Effector memory CD8-positive, alpha-beta T cell (primary cell): ENCODE measurements at regions not wholly inside any gene's neighbourhood (a gene's known extent, or its start where the extent isn't known, plus 50 kb on each side); places are given as distances from the start of the nearest gene placed in this dataset.

ENCODE experiments used
- ATAC-seq: fragments of 150-1000 bp; cut with Tn5 transposase; replicated peaks from 2 replicates; pipeline ENCODE4 v1.10.0; 2021; ENCODE audit warnings: mild to moderate bottlenecking, moderate library complexity
- DNase-seq, 3 experiments: peaks; one replicate each; pipeline ENCODE4 v3.0.0; 2021
- H3K27ac Mint-ChIP-seq, 2 donors: one replicate each; pipeline ENCODE4 v1.8.0; 2022; ENCODE audit warnings: mild to moderate bottlenecking in 2 of 2, mixed read lengths in 2 of 2, moderate library complexity in 2 of 2
- H3K27me3 Mint-ChIP-seq, 2 donors: one replicate each; pipeline ENCODE4 v1.8.0; 2022; ENCODE audit warnings: mixed read lengths in 2 of 2
- H3K36me3 Mint-ChIP-seq: one replicate; pipeline ENCODE4 v1.8.0; 2022; ENCODE audit warnings: mild to moderate bottlenecking, moderate library complexity, mixed read lengths; ENCODE audit not compliant: insufficient read depth
- H3K4me1 Mint-ChIP-seq, 2 donors: one replicate each; pipeline ENCODE4 v1.8.0; 2022; ENCODE audit warnings: low read depth in 2 of 2, mixed read lengths in 2 of 2
- H3K4me3 Mint-ChIP-seq, 2 donors: one replicate each; pipeline ENCODE4 v1.8.0; 2022; ENCODE audit warnings: mild to moderate bottlenecking in 2 of 2, mixed read lengths in 2 of 2, moderate library complexity in 2 of 2
- H3K9me3 Mint-ChIP-seq, 2 donors: one replicate each; pipeline ENCODE4 v1.8.0; 2022; ENCODE audit warnings: mixed read lengths in 2 of 2

GRCh38 chr16:86772671-86773353 lies 194.5 kb downstream of the FOXL1 start:
- H3K4me1 Mint-ChIP-seq: no peaks in the 10 kb centered on the region
- H3K9me3 Mint-ChIP-seq: no peaks in the 10 kb centered on the region
- no peak overlapping the region for H3K27ac Mint-ChIP-seq
- DNase-seq (no peak), ATAC-seq (no peak)
- no peak overlapping the region for H3K4me3 Mint-ChIP-seq
- H3K27me3 Mint-ChIP-seq: peaks cover 34 to 71% of the 10 kb centered on the region in 2 donors
- H3K36me3 Mint-ChIP-seq: no peaks in the 10 kb centered on the region

- no peak overlapping the region for H3K4me3 Mint-ChIP-seq
- H3K9me3 Mint-ChIP-seq: no peaks in the 10 kb centered on the region
- no peaks in the 10 kb centered on the region for H3K4me1 Mint-ChIP-seq
- no peak overlapping the region for H3K27ac Mint-ChIP-seq
- no peaks in the 10 kb centered on the region for H3K36me3 Mint-ChIP-seq
- H3K27me3 Mint-ChIP-seq: peaks cover 35 to 73% of the 10 kb centered on the region in 2 donors
- DNase-seq (no peak), ATAC-seq (no peak)
These were observed 195.0 kb downstream of the FOXL1 start for GRCh38 chr16:86773354-86773715.

GRCh38 chr16:86774931-86775330 lies 196.6 kb downstream of the FOXL1 start:
- DNase-seq: no peak
- Mint-ChIP-seq H3K4me3 (no peak overlapping the region), H3K36me3 (no peaks in the 10 kb centered on the region), H3K27me3 (peaks cover 23 to 69% of the 10 kb centered on the region in 2 donors), H3K27ac (no peak overlapping the region), H3K9me3 (no peaks in the 10 kb centered on the region), H3K4me1 (no peaks in the 10 kb centered on the region)
- no peak for ATAC-seq

- Mint-ChIP-seq H3K4me1 (no peaks in the 10 kb centered on the region), H3K27me3 (peaks cover 25 to 69% of the 10 kb centered on the region in 2 donors), H3K9me3 (no peaks in the 10 kb centered on the region), H3K27ac (no peak overlapping the region), H3K36me3 (no peaks in the 10 kb centered on the region), H3K4me3 (no peak overlapping the region)
- ATAC-seq (no peak), DNase-seq (no peak)
These were observed 197.2 kb downstream of the FOXL1 start for GRCh38 chr16:86775511-86775921.

GRCh38 chr16:86777381-86777946 lies 199.1 kb downstream of the FOXL1 start:
- Mint-ChIP-seq H3K9me3 (no peaks in the 10 kb centered on the region), H3K27me3 (peaks cover 30 to 69% of the 10 kb centered on the region in 2 donors), H3K4me3 (no peak overlapping the region), H3K4me1 (no peaks in the 10 kb centered on the region), H3K27ac (no peak overlapping the region), H3K36me3 (no peaks in the 10 kb centered on the region)
- no peak for DNase-seq
- no peak for ATAC-seq

- ATAC-seq: no peak
These were observed 199.9 kb downstream of the FOXL1 start for GRCh38 chr16:86778108-86778745.

GRCh38 chr16:86778978-86779377 lies 200.6 kb downstream of the FOXL1 start:
- DNase-seq: no peak
- Mint-ChIP-seq H3K9me3 (no peaks in the 10 kb centered on the region), H3K36me3 (no peaks in the 10 kb centered on the region), H3K4me1 (no peaks in the 10 kb centered on the region), H3K27ac (no peak overlapping the region), H3K4me3 (no peak overlapping the region), H3K27me3 (peaks cover 23 to 60% of the 10 kb centered on the region in 2 donors)
- no peak for ATAC-seq

More at GRCh38 chr16:86778108-86778745, 199.9 kb downstream of the FOXL1 start:
- H3K36me3 Mint-ChIP-seq: no peaks in the 10 kb centered on the region
- peaks cover 23 to 62% of the 10 kb centered on the region in 2 donors for H3K27me3 Mint-ChIP-seq
- no peaks in the 10 kb centered on the region for H3K9me3 Mint-ChIP-seq
- H3K4me1 Mint-ChIP-seq: no peaks in the 10 kb centered on the region
- H3K4me3 Mint-ChIP-seq: no peak overlapping the region
- no peak overlapping the region for H3K27ac Mint-ChIP-seq
- no peak for DNase-seq

GRCh38 chr16:86781046-86781445 lies 202.7 kb downstream of the FOXL1 start:
- no peak for DNase-seq
- ATAC-seq: no peak
- Mint-ChIP-seq H3K36me3 (no peaks in the 10 kb centered on the region), H3K4me1 (no peaks in the 10 kb centered on the region), H3K27ac (no peak overlapping the region), H3K27me3 (peaks cover 17 to 48% of the 10 kb centered on the region in 2 donors), H3K4me3 (no peak overlapping the region), H3K9me3 (no peaks in the 10 kb centered on the region)

GRCh38 chr16:86783636-86784626 lies 205.6 kb downstream of the FOXL1 start:
- H3K4me1 Mint-ChIP-seq: no peaks in the 10 kb centered on the region
- H3K4me3 Mint-ChIP-seq: no peak overlapping the region
- DNase-seq (no peak), ATAC-seq (no peak)
- no peaks in the 10 kb centered on the region for H3K36me3 Mint-ChIP-seq
- H3K9me3 Mint-ChIP-seq: no peaks in the 10 kb centered on the region
- no peak overlapping the region for H3K27ac Mint-ChIP-seq
- H3K27me3 Mint-ChIP-seq: peaks cover 10 to 36% of the 10 kb centered on the region in 2 donors

GRCh38 chr16:86786338-86786737 lies 208.0 kb downstream of the FOXL1 start:
- no peak for ATAC-seq
- H3K27me3 Mint-ChIP-seq: peaks cover 3 to 25% of the 10 kb centered on the region in 2 donors
- H3K36me3 Mint-ChIP-seq: no peaks in the 10 kb centered on the region
- no peak overlapping the region for H3K4me3 Mint-ChIP-seq
- no peaks in the 10 kb centered on the region for H3K4me1 Mint-ChIP-seq
- H3K27ac Mint-ChIP-seq: no peak overlapping the region
- no peaks in the 10 kb centered on the region for H3K9me3 Mint-ChIP-seq
- DNase-seq: no peak

- no peaks in the 10 kb centered on the region for H3K9me3 Mint-ChIP-seq
- H3K4me1 Mint-ChIP-seq: no peaks in the 10 kb centered on the region
- no peak overlapping the region for H3K4me3 Mint-ChIP-seq
- H3K36me3 Mint-ChIP-seq: no peaks in the 10 kb centered on the region
- ATAC-seq: no peak
- H3K27me3 Mint-ChIP-seq: peaks cover 10 to 22% of the 10 kb centered on the region in 2 donors
- DNase-seq: no peak
- no peak overlapping the region for H3K27ac Mint-ChIP-seq
These were observed 208.6 kb downstream of the FOXL1 start for GRCh38 chr16:86786994-86787393.

GRCh38 chr16:86787538-86787937 lies 209.2 kb downstream of the FOXL1 start:
- no peak for DNase-seq
- ATAC-seq: no peak
- Mint-ChIP-seq H3K9me3 (no peaks in the 10 kb centered on the region), H3K27ac (no peak overlapping the region), H3K36me3 (no peaks in the 10 kb centered on the region), H3K27me3 (peaks cover 15 to 22% of the 10 kb centered on the region in 2 donors), H3K4me1 (no peaks in the 10 kb centered on the region), H3K4me3 (no peak overlapping the region)

GRCh38 chr16:86789621-86790051 lies 211.3 kb downstream of the FOXL1 start:
- H3K36me3 Mint-ChIP-seq: no peaks in the 10 kb centered on the region
- no peaks in the 10 kb centered on the region for H3K9me3 Mint-ChIP-seq
- H3K4me1 Mint-ChIP-seq: no peaks in the 10 kb centered on the region
- peaks cover 17 to 22% of the 10 kb centered on the region in 2 donors for H3K27me3 Mint-ChIP-seq
- H3K27ac Mint-ChIP-seq: no peak overlapping the region
- no peak overlapping the region for H3K4me3 Mint-ChIP-seq
- DNase-seq (no peak), ATAC-seq (no peak)
